NCI-H526 treated with DMSO at 0.1 percent for 48 hours (cell line): ENCODE measurements at regions not wholly inside any gene's neighbourhood (a gene's known extent, or its start where the extent isn't known, plus 50 kb on each side); places are given as distances from the start of the nearest gene placed in this dataset.
"Not testable (repeated sequence)": the region's sequence is repeated elsewhere in the genome, so short reads cannot be mapped to it uniquely, and the experiment has no call there.

Experiments used
- DNase-seq: peaks from one replicate; lab custom pipeline; 2025; lab: John Stamatoyannopoulos, UW

DNA sequence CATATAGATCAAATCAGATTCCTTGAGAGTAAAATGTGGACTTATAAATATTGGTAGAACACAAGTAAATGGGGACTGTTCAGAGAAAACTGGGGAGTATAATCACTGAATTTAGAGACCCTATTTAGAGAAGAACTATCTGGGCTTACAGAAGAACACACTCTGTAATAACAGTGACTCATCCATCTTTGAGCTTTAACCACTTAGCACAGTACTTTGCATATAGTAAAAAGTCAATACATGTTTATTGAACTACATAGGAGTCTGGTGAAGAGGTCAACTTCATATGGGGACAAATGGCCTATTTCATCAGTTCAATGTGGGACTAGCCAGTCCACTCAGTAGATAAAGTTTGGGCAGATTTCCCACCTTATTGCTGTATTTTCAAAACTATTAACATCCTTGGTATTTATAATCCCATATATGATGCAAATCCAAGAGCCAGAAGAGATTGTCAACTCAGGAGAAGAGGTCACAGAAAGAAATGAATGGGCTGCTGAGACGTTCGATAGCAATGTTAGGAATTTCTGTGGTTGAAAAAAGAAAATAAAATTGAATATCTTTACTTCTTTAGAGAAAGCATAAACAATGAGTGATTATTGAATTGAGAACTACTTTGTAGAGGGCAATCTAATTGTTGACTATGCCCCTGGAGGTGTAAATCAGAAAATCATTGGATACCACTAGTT is 119.3 kb upstream of the CACNA2D1 start:
- peak; percentile 30 for DNase-seq

- DNase-seq: peak; percentile 81
Observed at GRCh38 chr7:82559193-82559805, 115.7 kb upstream of the CACNA2D1 start.

DNA sequence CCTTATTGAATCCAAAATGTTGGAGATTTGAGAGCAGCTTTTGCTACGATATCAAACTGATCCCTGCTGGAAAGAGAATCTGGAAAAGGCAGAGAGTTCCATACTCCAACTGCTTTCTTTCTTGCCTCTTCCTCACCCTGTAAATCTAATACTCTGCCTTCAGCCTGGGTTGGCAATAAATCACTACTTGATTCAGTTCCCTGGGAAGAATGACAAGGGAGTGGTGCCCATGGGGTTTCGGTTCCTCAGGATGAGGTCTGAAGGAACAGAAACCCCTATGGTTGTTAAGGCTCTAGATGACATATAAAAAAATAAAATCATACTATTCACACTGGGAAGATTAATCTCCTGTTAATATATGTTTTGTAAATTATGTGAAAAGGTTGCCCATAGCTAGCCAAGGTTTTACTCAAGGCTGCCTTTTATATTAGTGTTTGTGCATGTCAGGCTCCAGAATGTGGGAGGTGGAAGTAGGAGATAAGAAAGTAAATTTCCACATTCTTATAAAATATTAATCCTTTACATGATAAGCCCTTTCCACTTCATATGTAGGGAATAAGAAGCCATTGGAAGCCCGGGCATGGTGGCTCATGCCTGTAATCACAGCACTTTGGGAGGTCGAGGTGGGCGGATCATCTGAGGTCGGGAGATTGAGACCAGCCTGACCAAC is 106.2 kb upstream of the CACNA2D1 start:
- no peak for DNase-seq

- no peak for DNase-seq
Observed at GRCh38 chr7:82548141-82548688, 104.6 kb upstream of the CACNA2D1 start.

- DNase-seq: no peak
Observed at GRCh38 chr7:82542665-82543064, 99.1 kb upstream of the CACNA2D1 start.

DNA sequence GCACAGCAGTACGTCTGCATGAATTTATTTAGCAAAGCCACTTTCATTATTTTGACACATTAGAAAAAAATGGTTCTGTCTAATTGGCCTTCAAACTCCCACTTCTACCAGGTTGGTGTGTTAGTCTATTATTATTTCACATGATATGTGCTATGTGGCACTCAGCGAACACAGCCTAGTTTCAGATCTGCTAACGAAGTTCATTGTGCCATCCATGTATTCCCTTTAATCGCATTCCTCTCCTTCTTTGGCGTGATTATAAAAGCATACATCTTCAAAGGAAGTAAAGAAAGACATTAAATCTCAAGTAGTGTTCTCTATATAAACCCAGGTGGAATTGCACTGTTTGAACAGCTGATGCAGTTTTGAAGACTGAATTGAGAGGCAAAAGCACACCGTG is 96.4 kb upstream of the CACNA2D1 start:
- DNase-seq: no peak

GRCh38 chr7:82534684-82535083 is 91.1 kb upstream of the CACNA2D1 start:
- no peak for DNase-seq

- DNase-seq: no peak
Observed at GRCh38 chr7:82530361-82530760, 86.8 kb upstream of the CACNA2D1 start.

DNA sequence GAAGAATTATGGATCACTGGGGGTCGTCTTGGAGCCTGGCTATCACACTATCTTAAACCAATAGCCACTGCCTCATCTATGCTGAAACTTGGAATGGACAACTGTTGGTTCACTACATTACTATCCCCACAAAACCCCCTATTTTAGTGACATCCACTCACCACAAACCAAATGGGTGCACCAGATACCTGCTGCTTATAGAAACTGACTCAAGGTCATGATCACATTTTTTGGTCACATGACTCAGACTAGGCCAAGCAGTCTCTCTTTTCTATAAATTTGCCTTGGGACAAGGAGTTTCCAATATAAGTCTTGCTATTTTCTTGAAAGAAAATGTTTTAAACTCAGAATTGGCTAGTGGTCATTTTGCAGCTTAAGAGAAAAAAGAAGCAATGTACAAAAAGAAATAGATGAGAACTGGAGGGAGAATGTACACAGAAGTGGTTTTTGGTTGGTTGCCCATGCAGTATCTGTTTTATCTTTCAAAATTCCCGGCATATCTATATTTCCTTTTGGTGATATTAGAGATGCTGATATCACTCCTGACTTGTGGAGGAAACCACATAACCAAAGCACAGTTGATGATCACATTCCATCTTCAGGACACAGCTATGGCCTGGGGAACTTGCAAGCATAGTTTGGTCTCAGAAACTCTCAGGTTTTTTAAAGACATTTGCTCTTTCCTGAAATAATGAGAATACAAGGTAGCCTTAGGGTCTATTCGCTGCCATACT is 85.2 kb upstream of the CACNA2D1 start:
- DNase-seq: no peak

DNA sequence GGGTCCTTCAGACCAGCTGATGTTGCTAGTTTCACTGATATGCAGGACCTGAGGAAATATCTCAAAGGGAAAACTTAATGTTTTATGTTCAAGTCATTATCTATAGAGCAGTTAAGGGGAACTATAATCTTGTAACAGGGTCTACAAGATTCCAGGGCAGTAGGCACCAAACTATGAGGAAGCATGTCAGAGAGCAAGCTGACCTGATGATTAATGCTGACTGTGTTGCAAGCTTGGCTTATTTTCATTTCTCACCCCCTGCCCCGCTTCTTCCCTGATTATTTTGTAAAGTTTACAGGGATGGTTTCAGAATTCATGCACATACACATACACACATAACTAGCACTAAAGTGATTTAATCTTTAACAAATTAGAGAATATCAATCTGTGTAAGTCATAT is 84.3 kb upstream of the CACNA2D1 start:
- no peak for DNase-seq

- DNase-seq: no peak
Observed at GRCh38 chr7:82521906-82522445, 78.4 kb upstream of the CACNA2D1 start.

DNA sequence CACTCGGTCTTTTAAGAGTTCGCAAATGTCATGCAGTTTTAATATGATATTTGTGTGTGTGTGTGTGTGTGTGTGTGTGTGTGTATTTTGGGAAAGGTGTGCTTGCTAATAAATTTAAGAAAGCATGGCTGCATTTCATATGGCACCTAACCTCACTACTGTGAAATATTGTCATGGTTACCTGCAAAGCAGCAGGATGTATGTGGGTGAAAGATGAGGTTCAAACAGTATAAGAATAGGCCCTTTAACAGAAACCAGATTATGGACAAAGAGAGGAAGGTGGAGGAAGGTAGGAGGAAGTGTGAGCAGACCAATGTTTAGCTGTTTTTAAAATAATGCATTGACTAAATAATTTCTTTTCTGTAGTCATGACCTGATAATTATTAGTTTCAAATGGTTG is 73.5 kb upstream of the CACNA2D1 start:
- no peak for DNase-seq

DNA sequence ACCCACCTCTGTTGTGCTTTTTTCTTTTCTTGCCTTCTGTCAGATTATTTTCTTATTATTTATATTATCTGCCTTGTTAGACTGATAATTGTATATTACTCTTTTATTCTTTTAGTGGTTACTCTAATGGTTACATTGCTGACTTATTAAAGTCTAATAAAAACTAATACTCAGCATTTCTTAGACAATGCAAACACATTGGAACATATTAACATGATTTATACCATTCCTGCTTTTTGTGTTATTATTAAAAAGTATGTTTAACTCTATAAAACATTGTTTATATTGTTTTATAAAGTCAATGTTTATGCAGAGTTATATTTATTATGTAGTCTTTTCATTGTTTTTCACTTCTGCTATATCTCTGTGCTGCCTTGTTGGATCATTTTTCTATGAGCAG is 68.0 kb upstream of the CACNA2D1 start:
- DNase-seq: no peak

GRCh38 chr7:82507976-82508677 is 64.5 kb upstream of the CACNA2D1 start:
- peak; percentile 63 for DNase-seq

DNA sequence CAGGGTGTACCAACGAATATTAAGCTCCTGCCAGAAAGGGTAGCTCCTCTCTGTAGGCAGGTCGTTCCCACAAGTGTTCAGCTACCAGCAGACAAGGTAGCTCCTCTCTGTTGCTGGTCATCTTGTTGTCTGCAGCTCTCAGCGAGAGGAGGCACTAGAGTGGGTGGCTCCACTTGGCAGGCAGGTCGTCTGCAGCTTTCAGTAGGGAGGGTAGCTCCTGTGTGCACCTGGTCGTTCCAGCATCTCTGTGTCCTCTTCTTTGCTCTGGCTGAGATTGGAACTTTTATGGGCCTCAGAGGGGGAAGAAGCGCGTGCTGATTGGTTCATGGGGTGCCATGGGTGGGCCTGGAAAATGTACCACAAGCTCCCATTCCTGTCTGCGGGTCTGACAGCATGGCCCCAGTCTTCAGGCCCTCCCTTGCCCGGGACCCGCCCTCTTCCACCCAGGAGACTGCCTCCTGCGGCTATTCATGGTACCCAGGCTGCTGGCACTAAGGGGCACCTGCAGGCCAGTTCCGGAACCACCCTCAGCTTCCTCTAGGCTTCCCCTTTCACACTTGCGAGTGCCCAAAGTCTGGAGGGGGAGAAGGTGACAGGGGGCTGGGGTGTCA is 63.9 kb upstream of the CACNA2D1 start:
- DNase-seq: peak; percentile 28

DNA sequence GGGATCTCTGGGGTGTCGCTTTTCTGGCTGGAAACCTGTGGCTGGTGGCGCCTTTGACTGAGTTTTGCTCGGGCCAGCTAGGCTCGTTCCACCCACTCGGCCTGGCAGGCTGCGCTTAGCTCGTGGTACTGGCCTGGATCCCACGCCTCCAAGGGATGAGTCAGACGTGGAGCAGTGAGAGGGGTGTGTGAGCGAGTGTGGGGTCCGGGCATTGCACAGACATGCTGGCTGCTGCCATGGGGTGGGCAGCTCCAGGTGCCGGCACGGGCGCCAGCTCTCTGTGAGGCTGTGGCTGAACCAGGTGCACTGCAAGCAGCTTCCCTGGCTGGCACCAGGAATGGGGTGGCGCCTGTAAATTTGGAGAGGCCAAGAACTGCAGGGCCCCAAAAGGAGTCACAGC is 63.1 kb upstream of the CACNA2D1 start:
- no peak for DNase-seq

DNA sequence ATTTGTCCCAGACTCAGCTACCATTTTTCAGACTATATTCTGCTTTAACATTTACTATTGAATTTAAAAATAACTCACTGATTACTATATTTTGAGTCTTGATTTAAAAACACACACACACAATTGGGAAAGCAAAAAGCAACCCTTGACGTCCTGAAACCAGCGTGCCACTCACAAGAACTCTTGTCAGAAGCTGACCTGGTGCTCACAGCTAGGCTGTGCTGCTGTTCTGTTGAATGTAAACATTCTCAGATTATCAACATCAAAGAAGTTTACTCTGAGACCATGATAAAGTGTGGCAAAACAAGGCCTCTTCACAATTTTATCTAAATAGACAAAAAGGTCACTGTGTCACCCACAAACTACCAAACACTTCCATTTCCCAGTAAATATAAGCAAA is 62.6 kb upstream of the CACNA2D1 start:
- DNase-seq: no peak

GRCh38 chr7:82501346-82501745 is 57.8 kb upstream of the CACNA2D1 start:
- DNase-seq: no peak

GRCh38 chr7:82499546-82499945 is 56.0 kb upstream of the CACNA2D1 start:
- DNase-seq: not testable (repeated sequence)

- no peak for DNase-seq
Observed at GRCh38 chr7:82494420-82494819, 50.8 kb upstream of the CACNA2D1 start.
